MG63 (cell line): ENCODE measurements at regions not wholly inside any gene's neighbourhood (a gene's known extent, or its start where the extent isn't known, plus 50 kb on each side); places are given as distances from the start of the nearest gene placed in this dataset.
A peak's percentile ranks its signal among the peaks of the same experiment; 100 is the strongest.
"Not testable (repeated sequence)": the region's sequence is repeated elsewhere in the genome, so short reads cannot be mapped to it uniquely, and the experiment has no call there.

Experiments used
- DNase-seq: peaks from one replicate; pipeline ENCODE4 v3.0.0-alpha.2; 2020
- H3K27me3 ChIP-seq: fragments of 250-450 bp; sonication (Bioruptor Pico); 2 replicates; pipeline ENCODE4 v1.5.1; 2020; ENCODE audit warnings: mild to moderate bottlenecking, moderate library complexity
- H3K36me3 ChIP-seq: fragments of 250-450 bp; sonication (Bioruptor Pico); 2 replicates; pipeline ENCODE4 v1.5.1; 2020; ENCODE audit warnings: mild to moderate bottlenecking, moderate library complexity
- H3K4me3 ChIP-seq: fragments of 250-450 bp; sonication (Bioruptor Pico); 2 replicates; pipeline ENCODE4 v1.5.1; 2020; ENCODE audit warnings: mild to moderate bottlenecking, moderate library complexity
- H3K9me3 ChIP-seq: fragments of 250-450 bp; sonication (Bioruptor Pico); 2 replicates; pipeline ENCODE4 v1.5.1; 2020; ENCODE audit warnings: mild to moderate bottlenecking, moderate library complexity

DNA sequence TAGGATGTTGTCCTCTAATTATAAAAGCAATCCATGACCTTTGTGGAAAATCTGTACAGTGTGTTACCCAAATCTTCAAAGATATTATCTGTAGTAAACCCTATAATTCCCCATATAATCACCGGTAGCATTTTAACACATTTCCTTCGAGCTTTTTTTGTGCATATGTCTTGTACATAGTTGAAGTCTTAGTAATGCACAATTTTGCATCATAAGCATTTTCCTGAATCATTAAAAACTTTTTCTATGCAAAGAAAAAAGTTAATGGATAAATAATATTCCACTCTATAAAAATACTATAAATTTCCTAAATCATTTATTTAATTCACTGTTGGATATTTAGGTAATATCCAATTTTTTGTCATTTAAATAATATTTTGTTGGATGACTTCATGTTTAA lies 201.7 kb downstream of the RRAGC start:
- no peak for DNase-seq
- peaks cover 6% of the 10 kb centered on the region; the same call in 1 of the 2 replicates for H3K27me3 ChIP-seq
- no peak overlapping the region for H3K4me3 ChIP-seq
- H3K9me3 ChIP-seq = no peaks in the 10 kb centered on the region
- H3K36me3 ChIP-seq = no peaks in the 10 kb centered on the region

DNA sequence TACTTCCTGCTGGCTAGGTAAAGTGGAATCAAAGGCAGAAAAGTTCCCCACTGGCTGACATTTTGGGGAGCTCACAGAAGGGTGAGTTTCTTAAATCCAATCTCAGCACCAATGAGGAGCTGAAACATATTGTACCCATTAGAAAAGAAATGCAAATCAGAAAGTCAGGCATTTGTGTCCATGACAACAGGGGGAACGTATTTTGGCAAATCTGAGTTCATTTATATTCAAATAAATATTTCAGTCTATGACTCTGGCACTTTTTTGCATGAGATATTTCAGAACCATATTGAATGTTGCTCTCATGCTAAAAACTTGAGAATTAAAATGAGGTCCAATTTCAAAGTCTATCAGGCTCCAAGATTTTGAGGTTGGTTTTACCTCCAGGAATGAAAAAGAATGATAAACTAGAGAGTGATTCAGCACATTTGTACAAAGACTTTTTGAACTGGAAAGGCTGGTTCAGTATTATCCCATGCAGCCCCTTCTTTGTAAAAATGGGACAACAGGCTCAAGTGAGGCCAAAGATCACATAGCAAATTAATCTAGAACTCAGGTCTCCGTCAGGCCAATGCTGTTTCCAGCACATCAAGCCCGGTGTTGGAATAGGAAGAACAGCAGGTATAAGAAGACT lies 202.2 kb downstream of the RRAGC start:
- no peaks in the 10 kb centered on the region for H3K36me3 ChIP-seq
- peaks cover 4% of the 10 kb centered on the region; the same call in 1 of the 2 replicates for H3K27me3 ChIP-seq
- DNase-seq = no peak
- no peak overlapping the region for H3K4me3 ChIP-seq
- no peaks in the 10 kb centered on the region for H3K9me3 ChIP-seq

DNA sequence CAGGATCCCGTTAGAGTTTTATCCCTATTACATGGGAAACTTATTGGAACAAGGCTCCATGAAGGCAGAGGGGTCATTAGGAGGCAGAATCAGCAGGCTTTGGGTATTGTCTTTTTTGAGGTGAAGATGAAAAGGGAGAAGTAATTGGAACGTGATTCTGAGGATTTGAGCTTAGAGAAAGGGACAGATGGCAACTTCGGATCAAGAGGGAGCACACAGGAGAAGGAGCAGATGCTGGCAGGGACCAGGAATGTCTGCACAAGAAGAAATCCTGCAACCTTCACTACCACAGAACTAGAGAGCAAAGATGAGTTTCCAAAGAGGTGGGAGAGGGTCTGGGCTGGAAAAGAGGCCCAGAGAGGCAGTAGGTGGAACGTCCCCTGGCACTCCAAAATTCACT lies 202.8 kb downstream of the RRAGC start:
- Histone ChIP-seq H3K27me3 (peaks cover 4% of the 10 kb centered on the region; the same call in 1 of the 2 replicates), H3K4me3 (no peak overlapping the region), H3K9me3 (no peaks in the 10 kb centered on the region), H3K36me3 (no peaks in the 10 kb centered on the region)
- DNase-seq = no peak

DNA sequence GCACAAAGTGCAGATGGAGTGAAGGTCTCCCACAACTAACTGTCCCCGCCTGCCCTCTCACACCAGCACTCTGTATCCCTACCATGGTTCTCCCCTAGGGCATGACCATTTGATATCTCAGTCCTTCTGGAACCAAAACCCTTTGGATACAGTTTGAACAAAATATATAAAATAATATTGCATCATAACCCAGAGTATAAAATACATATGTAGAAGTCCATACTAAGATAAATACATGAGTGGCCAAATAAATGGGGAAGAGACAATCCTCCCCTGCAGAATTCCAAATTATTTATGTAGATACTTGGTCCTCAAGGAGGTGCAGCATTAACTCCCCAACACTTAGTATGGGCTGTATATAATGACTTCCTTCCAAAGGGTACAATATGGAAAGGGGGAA lies 207.4 kb downstream of the RRAGC start:
- no peaks in the 10 kb centered on the region for H3K9me3 ChIP-seq
- H3K36me3 ChIP-seq = no peaks in the 10 kb centered on the region
- H3K4me3 ChIP-seq = no peak overlapping the region
- DNase-seq = no peak
- H3K27me3 ChIP-seq = peaks cover under 1% of the 10 kb centered on the region; the same call in 1 of the 2 replicates

DNA sequence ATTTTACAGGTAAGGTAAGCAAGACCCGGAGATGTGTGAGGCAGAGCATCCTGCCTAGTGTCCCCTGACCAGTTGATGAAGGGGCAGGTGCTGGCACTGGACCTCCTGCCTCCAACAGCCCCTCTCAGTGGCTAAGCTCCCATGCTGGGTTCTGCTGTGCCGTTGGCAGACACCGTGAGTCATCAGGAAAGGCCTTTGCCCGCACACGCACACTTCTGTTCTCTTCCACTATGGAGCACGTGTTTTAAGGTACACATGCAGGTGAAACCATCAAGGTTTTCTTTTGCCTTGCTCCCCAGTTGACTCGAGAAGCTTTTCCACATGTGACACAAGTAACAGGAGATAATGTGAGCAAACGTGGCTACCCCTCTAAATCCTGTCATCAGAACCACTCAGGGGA lies 207.9 kb downstream of the RRAGC start:
- H3K9me3 ChIP-seq = no peaks in the 10 kb centered on the region
- no peak for DNase-seq
- no peaks in the 10 kb centered on the region for H3K27me3 ChIP-seq
- no peak overlapping the region for H3K4me3 ChIP-seq
- no peaks in the 10 kb centered on the region for H3K36me3 ChIP-seq

DNA sequence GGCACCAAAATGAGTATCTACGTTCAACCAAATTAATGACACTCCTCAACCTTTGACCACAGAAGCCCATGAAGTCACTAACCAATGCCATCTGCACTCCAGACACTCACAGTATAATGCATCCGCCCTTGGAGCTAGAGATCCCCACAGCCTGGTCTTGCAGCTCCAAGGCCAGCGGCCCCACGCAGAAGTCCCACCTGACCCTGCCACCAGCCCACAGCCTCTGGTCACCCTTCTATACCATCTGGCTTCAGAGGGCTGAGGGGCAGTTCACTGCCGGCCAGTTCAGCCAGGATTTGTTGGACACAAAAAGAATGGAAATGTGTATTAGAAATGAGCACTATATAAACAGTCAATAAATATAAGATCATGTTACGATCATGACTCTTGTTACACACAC lies 211.2 kb downstream of the RRAGC start:
- no peak for DNase-seq
- no peak overlapping the region for H3K4me3 ChIP-seq

DNA sequence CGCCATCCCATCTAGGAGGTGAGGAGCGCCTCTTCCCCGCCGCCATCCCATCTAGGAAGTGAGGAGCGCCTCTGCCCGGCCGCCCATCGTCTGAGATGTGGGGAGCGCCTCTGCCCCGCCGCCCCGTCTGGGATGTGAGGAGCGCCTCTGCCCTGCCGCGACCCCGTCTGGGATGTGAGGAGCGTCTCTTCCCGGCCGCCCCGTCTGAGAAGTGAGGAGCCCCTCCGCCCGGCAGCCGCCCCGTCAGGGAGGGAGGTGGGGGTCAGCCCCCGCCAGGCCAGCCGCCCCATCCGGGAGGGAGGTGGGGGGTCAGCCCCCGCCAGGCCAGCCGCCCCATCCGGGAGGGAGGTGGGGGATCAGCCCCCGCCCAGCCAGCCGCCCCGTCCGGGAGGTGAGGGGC lies 212.2 kb downstream of the RRAGC start:
- not testable (repeated sequence) for H3K9me3 ChIP-seq, H3K36me3 ChIP-seq, H3K27me3 ChIP-seq, H3K4me3 ChIP-seq, DNase-seq

More for the DNA sequence above, 211.2 kb downstream of the RRAGC start:
- H3K36me3 ChIP-seq = no peaks in the 10 kb centered on the region
- H3K27me3 ChIP-seq = no peaks in the 10 kb centered on the region
- no peaks in the 10 kb centered on the region for H3K9me3 ChIP-seq

DNA sequence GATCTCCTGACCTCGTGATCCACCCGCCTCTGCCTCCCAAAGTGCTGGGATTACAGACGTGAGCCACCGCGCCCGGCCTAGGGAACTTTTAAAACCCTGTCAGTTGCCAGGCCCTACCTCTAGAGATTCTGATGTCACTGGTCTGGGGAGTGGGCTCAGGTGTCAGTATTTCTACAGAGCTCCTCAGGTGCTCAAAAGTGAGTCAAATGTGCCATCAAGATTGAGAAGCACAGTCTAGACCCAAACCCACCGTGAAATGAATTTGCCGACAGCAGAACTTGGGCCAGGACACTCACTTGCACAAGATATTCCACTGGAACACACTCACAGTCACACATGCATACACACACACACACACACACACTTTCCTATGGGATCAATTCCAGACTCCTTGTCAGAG lies 215.5 kb downstream of the RRAGC start:
- no peaks in the 10 kb centered on the region for H3K36me3 ChIP-seq
- H3K27me3 ChIP-seq = no peaks in the 10 kb centered on the region
- DNase-seq = no peak
- no peaks in the 10 kb centered on the region for H3K9me3 ChIP-seq
- H3K4me3 ChIP-seq = no peak overlapping the region

DNA sequence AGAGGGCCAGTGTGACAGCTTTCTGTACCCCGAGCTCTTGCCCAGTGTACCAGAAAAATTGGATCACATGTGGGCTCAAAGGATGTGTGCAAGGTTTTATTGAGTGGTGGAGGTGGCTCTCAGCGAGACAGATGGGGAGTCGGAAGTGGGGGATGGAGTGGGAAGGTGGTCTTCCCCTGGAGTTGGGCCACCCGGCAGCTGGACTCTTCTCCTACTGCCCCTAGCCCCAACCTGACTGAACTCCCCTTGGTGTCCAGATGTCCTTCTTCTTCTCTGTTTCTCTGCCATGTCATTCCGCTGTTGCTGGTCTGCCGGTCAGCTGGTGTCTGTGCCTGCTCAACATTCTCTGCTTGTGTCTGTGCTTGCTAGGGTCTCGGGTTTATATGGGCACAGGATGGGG lies 217.9 kb downstream of the RRAGC start:
- H3K4me3 ChIP-seq = no peak overlapping the region
- DNase-seq = no peak
- no peaks in the 10 kb centered on the region for H3K9me3 ChIP-seq
- H3K36me3 ChIP-seq = no peaks in the 10 kb centered on the region
- H3K27me3 ChIP-seq = peaks cover 6% of the 10 kb centered on the region; the same call in 1 of the 2 replicates

DNA sequence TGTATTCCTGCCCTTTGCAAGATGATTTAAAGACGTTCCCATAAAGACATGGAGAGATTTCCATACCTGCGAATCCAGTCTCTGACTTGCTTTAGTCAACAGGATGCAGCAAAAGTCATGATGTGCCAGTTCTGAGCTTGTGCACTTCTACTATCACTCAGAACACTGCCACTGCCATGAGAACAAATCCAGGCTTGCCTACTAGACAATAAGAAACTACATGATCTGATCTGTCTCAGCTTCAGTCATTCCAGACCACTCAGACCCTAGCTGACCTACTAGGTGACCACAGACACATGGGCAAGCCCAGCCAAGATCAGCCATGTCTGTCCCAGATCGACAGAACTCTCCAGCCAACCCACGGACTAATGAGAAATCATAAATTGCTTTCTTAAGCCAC lies 219.2 kb downstream of the RRAGC start:
- no peak for DNase-seq
- H3K4me3 ChIP-seq = no peak overlapping the region

DNA sequence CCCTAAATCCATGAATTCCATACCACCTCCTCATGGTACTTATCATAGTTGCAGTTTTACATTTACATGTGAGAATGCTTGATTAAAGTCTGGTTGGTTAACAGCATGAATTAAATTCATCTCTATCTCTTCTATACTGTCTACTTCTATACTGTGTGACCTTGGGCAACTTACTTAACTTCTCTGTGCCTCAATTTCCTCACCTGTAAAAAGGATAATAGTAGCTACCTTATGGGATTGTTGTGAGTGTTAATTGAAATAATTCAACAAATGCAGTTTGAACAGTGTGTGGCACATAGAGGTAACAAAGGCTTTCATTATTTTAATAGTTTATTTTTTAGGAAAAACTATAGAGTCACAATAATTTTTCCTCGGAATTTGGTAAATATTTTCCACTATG lies 231.3 kb downstream of the RRAGC start:
- H3K36me3 ChIP-seq = no peaks in the 10 kb centered on the region

More for the DNA sequence above, 219.2 kb downstream of the RRAGC start:
- Histone ChIP-seq H3K27me3 (peaks cover 18% of the 10 kb centered on the region), H3K36me3 (no peaks in the 10 kb centered on the region), H3K9me3 (no peaks in the 10 kb centered on the region)

DNA sequence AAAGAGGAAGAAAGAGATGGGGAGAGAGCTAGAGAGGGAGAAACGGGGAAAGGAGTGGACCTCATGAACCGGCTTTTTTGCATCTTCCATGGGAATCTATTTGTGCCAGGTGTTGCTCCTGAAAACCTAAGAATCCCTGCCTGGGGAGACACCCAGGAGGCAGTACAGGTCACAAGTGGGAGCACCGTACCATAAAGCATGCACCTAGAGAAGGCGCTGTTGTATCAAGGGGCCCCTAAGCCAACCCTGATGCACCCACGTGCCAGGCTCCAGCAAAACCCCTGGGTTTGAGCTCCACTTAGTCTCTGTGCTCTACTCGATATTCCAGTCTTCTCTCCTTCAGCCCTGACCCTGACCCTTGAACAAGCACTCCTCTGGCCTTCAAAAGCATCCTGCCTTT lies 233.6 kb downstream of the RRAGC start:
- H3K27me3 ChIP-seq = no peaks in the 10 kb centered on the region
- no peak for DNase-seq
- H3K36me3 ChIP-seq = no peaks in the 10 kb centered on the region
- H3K4me3 ChIP-seq = no peak overlapping the region
- no peaks in the 10 kb centered on the region for H3K9me3 ChIP-seq

More for the DNA sequence above, 231.3 kb downstream of the RRAGC start:
- Histone ChIP-seq H3K4me3 (no peak overlapping the region), H3K9me3 (no peaks in the 10 kb centered on the region), H3K27me3 (no peaks in the 10 kb centered on the region; the same call in 1 of the 2 replicates)
- no peak for DNase-seq

DNA sequence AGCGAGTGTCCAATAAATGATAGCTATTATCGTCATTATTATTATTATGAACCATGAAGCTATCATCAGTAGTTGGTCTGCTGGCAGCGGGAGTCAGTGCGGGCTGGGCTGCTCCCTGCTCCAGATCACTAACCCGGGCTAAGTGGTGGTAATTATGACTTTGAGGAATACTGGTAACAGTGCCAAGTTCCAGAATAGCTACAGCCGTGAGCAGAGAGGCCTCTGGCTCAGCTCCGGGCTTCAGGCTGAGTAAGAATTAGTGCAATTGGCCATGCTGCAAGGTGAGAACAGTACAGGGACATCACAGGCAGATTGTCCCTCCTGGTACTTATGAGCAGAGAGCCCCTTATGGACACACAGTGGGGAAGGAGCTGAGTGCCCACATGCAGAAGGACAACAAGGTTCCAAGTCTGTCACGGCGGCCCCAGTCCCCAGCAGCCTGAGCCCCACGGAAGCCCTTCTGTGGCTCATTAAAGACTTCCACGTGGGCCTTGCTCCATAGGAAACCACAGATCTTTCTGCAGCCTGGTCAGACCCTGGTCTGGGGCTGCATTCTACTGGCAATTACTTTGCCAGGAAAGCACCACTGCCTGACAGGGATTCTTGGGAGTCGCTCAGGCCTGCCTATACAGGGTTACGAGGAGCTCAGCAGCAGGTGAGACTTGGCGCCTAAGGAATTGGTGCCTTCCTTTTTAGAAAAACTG lies 235.1 kb downstream of the RRAGC start:
- H3K27me3 ChIP-seq = no peaks in the 10 kb centered on the region
- no peaks in the 10 kb centered on the region for H3K36me3 ChIP-seq
- no peaks in the 10 kb centered on the region for H3K9me3 ChIP-seq
- peak; percentile 3 for DNase-seq
- no peak overlapping the region for H3K4me3 ChIP-seq

DNA sequence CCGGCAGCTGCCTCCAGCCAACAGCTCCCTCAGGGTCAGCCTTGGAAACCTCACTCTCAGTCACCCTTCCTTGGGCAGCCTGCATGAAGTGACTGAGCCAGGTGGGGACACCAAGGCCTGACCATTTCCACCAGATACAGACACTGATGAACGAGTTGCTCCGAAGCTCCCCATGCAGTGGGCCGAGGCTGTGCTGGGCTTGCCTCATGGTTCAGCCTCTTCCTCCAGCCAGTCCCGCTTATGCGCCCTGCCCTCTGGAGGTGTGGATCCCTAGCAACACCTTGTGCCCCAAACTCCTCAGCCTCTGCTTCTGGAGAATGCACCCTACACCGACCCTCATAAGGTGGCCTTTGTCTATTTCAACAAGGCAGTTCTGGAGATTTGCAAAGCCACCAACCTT lies 236.0 kb downstream of the RRAGC start:
- no peak for DNase-seq
- Histone ChIP-seq H3K9me3 (no peaks in the 10 kb centered on the region), H3K36me3 (no peaks in the 10 kb centered on the region), H3K27me3 (no peaks in the 10 kb centered on the region), H3K4me3 (no peak overlapping the region)

DNA sequence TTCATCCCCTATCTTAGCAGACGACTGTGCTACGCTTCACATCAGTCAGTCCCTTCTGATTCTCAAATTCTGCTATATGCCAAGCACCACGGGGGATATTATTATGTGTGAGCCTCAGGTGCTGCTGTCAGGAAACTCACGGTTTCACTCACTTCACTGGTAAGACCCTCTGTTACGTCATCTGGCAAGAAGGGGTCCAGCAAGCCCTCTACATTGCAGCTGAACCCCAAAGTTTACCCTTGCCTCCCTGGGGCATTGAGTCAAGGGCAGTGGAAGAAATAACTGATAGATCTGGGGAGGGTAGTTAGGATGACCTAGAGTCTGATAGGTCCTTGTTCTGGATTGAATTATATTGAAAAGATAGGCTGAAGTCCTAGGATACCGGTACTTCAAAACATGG lies 237.4 kb downstream of the RRAGC start:
- no peaks in the 10 kb centered on the region for H3K27me3 ChIP-seq
- H3K9me3 ChIP-seq = no peaks in the 10 kb centered on the region

DNA sequence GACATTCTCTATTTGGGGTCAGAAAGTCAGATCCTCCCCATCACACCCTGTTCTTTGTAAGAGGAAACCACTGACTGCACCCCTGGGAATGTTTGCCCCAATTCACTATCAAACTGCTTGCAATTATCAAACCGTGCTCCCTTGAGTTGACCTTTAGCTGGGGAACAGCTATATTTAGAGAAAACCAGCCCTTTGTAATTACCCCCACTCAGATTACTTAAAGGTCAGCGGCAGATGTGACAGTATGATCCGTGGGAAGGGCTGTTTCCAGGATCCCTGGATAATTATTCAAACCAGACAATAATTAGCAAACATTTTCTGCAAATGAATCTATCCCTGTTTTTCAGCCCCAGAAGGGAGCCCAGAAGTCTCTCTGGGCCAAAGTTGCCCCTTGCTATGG lies 242.7 kb downstream of the RRAGC start:
- Histone ChIP-seq H3K36me3 (no peaks in the 10 kb centered on the region), H3K9me3 (no peaks in the 10 kb centered on the region), H3K27me3 (no peaks in the 10 kb centered on the region), H3K4me3 (no peak overlapping the region)
- DNase-seq = no peak

More for the DNA sequence above, 237.4 kb downstream of the RRAGC start:
- no peak for DNase-seq
- no peaks in the 10 kb centered on the region for H3K36me3 ChIP-seq
- no peak overlapping the region for H3K4me3 ChIP-seq

DNA sequence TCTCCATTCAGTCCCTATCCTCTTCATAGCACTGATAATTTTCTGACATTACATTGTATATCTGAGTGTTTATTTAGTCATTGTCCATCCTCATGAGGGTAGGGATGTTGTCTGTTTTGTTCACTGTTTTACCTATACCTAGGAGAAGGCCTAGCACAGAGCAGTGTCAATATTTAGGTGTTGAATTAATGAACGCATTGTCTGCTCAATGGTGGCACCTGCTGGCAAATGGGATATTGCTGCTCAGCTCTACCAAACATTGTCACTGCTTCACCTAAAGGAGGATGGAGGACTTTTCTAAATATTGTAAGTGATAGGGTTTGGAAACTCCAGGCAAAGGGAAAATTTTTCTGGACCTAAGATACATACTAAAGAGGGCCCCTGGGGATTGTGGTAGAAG lies 243.9 kb downstream of the RRAGC start:
- H3K36me3 ChIP-seq = no peaks in the 10 kb centered on the region
- H3K9me3 ChIP-seq = no peaks in the 10 kb centered on the region
- DNase-seq = no peak
- H3K4me3 ChIP-seq = no peak overlapping the region
- H3K27me3 ChIP-seq = no peaks in the 10 kb centered on the region

DNA sequence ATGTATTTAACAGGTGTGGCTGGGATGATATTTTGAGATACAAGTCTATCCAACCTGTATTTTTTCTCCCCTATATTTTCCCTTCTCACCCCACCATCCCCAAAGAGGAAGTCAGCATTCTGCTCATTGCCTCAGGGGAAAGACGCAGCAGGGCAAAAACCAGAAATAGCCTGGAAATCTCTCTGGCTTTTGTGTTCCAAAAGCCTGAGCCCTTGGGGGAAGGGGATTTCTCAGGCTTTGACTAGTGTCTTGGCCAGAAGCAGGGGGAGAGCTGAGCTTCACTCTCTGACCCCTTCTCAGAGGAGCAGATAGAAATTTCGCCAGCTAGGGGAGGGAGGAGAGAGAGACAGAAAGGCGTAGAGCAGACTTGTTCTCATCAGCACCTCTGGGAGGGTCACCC lies 244.7 kb downstream of the RRAGC start:
- Histone ChIP-seq H3K27me3 (no peaks in the 10 kb centered on the region), H3K9me3 (no peaks in the 10 kb centered on the region), H3K4me3 (no peak overlapping the region), H3K36me3 (no peaks in the 10 kb centered on the region)
- no peak for DNase-seq
